SU-DHL-6 (cell line): ENCODE measurements at regions not wholly inside any gene's neighbourhood (a gene's known extent, or its start where the extent isn't known, plus 50 kb on each side); places are given as distances from the start of the nearest gene placed in this dataset.

Experiments used
- H2AFZ ChIP-seq: fragments of 200-600 bp; sonication (generic); 2 replicates; pipeline ENCODE4 v1.6.1; 2014; ENCODE audit warnings: low read depth, mild to moderate bottlenecking, moderate library complexity, mixed read lengths, antibody characterized with exemption, low read length; ENCODE audit not compliant: severe bottlenecking
- H3F3A ChIP-seq: fragments of 200-600 bp; shearing (Covaris generic); 2 replicates; pipeline ENCODE4 v1.6.0; 2016; ENCODE audit warnings: antibody characterized with exemption, mild to moderate bottlenecking; ENCODE audit not compliant: insufficient read depth
- H3K27ac ChIP-seq: fragments of 200-600 bp; sonication (generic); 2 replicates; pipeline ENCODE4 v1.5.1; 2016; ENCODE audit warnings: low read depth, mild to moderate bottlenecking, low read length, moderate library complexity, mixed read lengths
- H3K27me3 ChIP-seq: fragments of 200-600 bp; sonication (generic), shearing (Covaris generic); 2 replicates; pipeline ENCODE4 v1.6.0; 2014; ENCODE audit warnings: mild to moderate bottlenecking, low read length
- H3K36me3 ChIP-seq: fragments of 200-600 bp; sonication (generic); 2 replicates; pipeline ENCODE4 v1.6.1; 2014; ENCODE audit warnings: mild to moderate bottlenecking, low read length, mixed read lengths
- H3K4me2 ChIP-seq: fragments of 300-600, 200-600 bp; shearing (Covaris generic), sonication (generic); 2 replicates; pipeline ENCODE4 v1.6.0; 2014; ENCODE audit warnings: low read length, low read depth, mild to moderate bottlenecking; ENCODE audit not compliant: poor library complexity, severe bottlenecking
- H3K4me3 ChIP-seq: fragments of 200-600 bp; sonication (generic); 2 replicates; pipeline ENCODE4 v1.5.1; 2014; ENCODE audit warnings: antibody characterized with exemption, low read length, mild to moderate bottlenecking, mixed read lengths; ENCODE audit not compliant: insufficient read depth, poor library complexity, severe bottlenecking
- H3K79me2 ChIP-seq: fragments of 200-600 bp; sonication (generic); 2 replicates; pipeline ENCODE4 v1.6.1; 2014; ENCODE audit warnings: mild to moderate bottlenecking, low read length, moderate library complexity; ENCODE audit not compliant: insufficient read depth
- H3K9ac ChIP-seq: fragments of 200-600 bp; sonication (generic); 2 replicates; pipeline ENCODE4 v1.7.0; 2014; ENCODE audit warnings: mild to moderate bottlenecking, low read length
- H3K9me2 ChIP-seq: fragments of 200-600 bp; sonication (generic); replicated peaks from 2 replicates; pipeline ENCODE4 v1.6.1; 2014; ENCODE audit warnings: low read length; ENCODE audit not compliant: insufficient read depth
- H3K9me3 ChIP-seq: fragments of 200-600 bp; sonication (generic); 2 replicates; pipeline ENCODE4 v1.6.1; 2014; ENCODE audit warnings: low read length, mixed read lengths; ENCODE audit not compliant: insufficient read depth
- H4K20me1 ChIP-seq: fragments of 200-600 bp; sonication (generic); 2 replicates; pipeline ENCODE4 v1.6.1; 2014; ENCODE audit warnings: low read depth, mild to moderate bottlenecking, antibody characterized with exemption, low read length, moderate library complexity, mixed read lengths
- CTCF ChIP-seq: fragments of 200-600 bp; sonication (generic); IDR thresholded peaks from one replicate; pipeline ENCODE4 v1.5.1; 2017; ENCODE audit warnings: antibody characterized with exemption, mild to moderate bottlenecking, low read length, moderate library complexity; ENCODE audit not compliant: insufficient read depth, poor library complexity, severe bottlenecking
- EZH2phosphoT487 ChIP-seq: fragments of 200-600 bp; sonication (generic), shearing (Covaris generic); conservative IDR thresholded peaks from 2 replicates; pipeline ENCODE4 v1.6.1; 2018; ENCODE audit warnings: mild to moderate bottlenecking, antibody characterized with exemption, low read length, moderate library complexity, mixed read lengths

GRCh38 chr9:12891588-12891987 lies 116.8 kb downstream of the LURAP1L start:
- TF ChIP-seq EZH2phosphoT487 (no peak), CTCF (no peak)
- Histone ChIP-seq H3K4me2 (no peak overlapping the region), H3K36me3 (no peaks in the 10 kb centered on the region), H3K4me3 (no peak overlapping the region), H2AFZ (no peak overlapping the region), H3K27ac (no peak overlapping the region), H3K27me3 (no peaks in the 10 kb centered on the region), H3K79me2 (no peaks in the 10 kb centered on the region), H3K9me2 (no peaks in the 10 kb centered on the region), H4K20me1 (no peaks in the 10 kb centered on the region), H3K9me3 (no peaks in the 10 kb centered on the region), H3F3A (no peaks in the 10 kb centered on the region), H3K9ac (no peak overlapping the region)

GRCh38 chr9:12903316-12903715 lies 128.5 kb downstream of the LURAP1L start:
- H3K36me3 ChIP-seq: no peaks in the 10 kb centered on the region
- H3K4me3 ChIP-seq: no peak overlapping the region
- no peaks in the 10 kb centered on the region for H3K9me2 ChIP-seq
- H3F3A ChIP-seq: no peaks in the 10 kb centered on the region
- no peaks in the 10 kb centered on the region for H3K79me2 ChIP-seq
- no peaks in the 10 kb centered on the region for H3K27me3 ChIP-seq
- H3K9me3 ChIP-seq: no peaks in the 10 kb centered on the region
- TF ChIP-seq EZH2phosphoT487 (no peak), CTCF (no peak)
- H3K9ac ChIP-seq: no peak overlapping the region
- H2AFZ ChIP-seq: no peak overlapping the region
- H3K27ac ChIP-seq: no peak overlapping the region
- H3K4me2 ChIP-seq: no peak overlapping the region
- H4K20me1 ChIP-seq: no peaks in the 10 kb centered on the region

- H3K27ac ChIP-seq: no peak overlapping the region
- no peak overlapping the region for H3K4me2 ChIP-seq
- H3K9ac ChIP-seq: no peak overlapping the region
- no peaks in the 10 kb centered on the region for H3K9me3 ChIP-seq
- no peaks in the 10 kb centered on the region for H3K27me3 ChIP-seq
- H2AFZ ChIP-seq: no peak overlapping the region
- H3K4me3 ChIP-seq: no peak overlapping the region
- no peak for TF ChIP-seq EZH2phosphoT487
- TF ChIP-seq CTCF: no peak
- no peaks in the 10 kb centered on the region for H3F3A ChIP-seq
- no peaks in the 10 kb centered on the region for H3K9me2 ChIP-seq
- no peaks in the 10 kb centered on the region for H3K36me3 ChIP-seq
- no peaks in the 10 kb centered on the region for H3K79me2 ChIP-seq
- no peaks in the 10 kb centered on the region for H4K20me1 ChIP-seq
Observed at GRCh38 chr9:12904261-12905000, 129.6 kb downstream of the LURAP1L start.
